HG02852 (cell line): ENCODE measurements at regions not wholly inside any gene's neighbourhood (a gene's known extent, or its start where the extent isn't known, plus 50 kb on each side); places are given as distances from the start of the nearest gene placed in this dataset.

Experiments
- ATAC-seq: cut with Tn5 transposase; IDR thresholded peaks from one replicate; pipeline ENCODE4 v1.9.1; 2021; ENCODE audit warnings: mild to moderate bottlenecking, moderate library complexity; ENCODE audit not compliant: unreplicated experiment

GRCh38 chr12:46433829-46434228, 61.3 kb upstream of the SLC38A2 start:
- ATAC-seq: no peak

GRCh38 chr12:46432325-46432724, 59.8 kb upstream of the SLC38A2 start:
- ATAC-seq: no peak

GRCh38 chr12:46430340-46430948, 57.9 kb upstream of the SLC38A2 start:
- no peak for ATAC-seq
